ENCODE measurements at regions not wholly inside any gene's neighbourhood (a gene's known extent, or its start where the extent isn't known, plus 50 kb on each side); places are given as distances from the start of the nearest gene placed in this dataset.

- POLR2A ChIA-PET: no interaction called here
- no peaks in the 10 kb centered on the region for H3K4me1 ChIP-seq (ENCODE audit: insufficient read depth, low read length)
- H4K20me1 ChIP-seq (ENCODE audit: insufficient read depth, low read length): no peaks in the 10 kb centered on the region
- BruUV-seq (replicated peaks): no TSS peak
- CTCF ChIA-PET (ENCODE audit: low intra/inter-chr PET ratio, low total read pairs): no interaction called here
- no peak overlapping the region for H3K27ac ChIP-seq (ENCODE audit: extremely low read length, insufficient read depth, low read length)
- no peak overlapping the region for H3K4me3 ChIP-seq (replicated peaks in 1 of 3; ENCODE audit: insufficient read depth in 1 of 3, low read depth in 2 of 3, low read length in 3 of 3)
- H3K9me3 ChIP-seq (ENCODE audit: low read length): no peaks in the 10 kb centered on the region
- H3K27me3 ChIP-seq (ENCODE audit: control insufficient read depth in 1 of 2, insufficient read depth in 2 of 2, low read length in 2 of 2): no peaks in the 10 kb centered on the region; a peak in 1 of 5 replicates
- H3K9ac ChIP-seq (ENCODE audit: insufficient read depth, low read depth, low read length): no peak overlapping the region
- no peak for DNase-seq (ENCODE audit: low spot score)
- no peak overlapping the region for H3K4me2 ChIP-seq (ENCODE audit: low read depth, low read length)
- FAIRE-seq: no peak
- H3K79me2 ChIP-seq (ENCODE audit: insufficient read depth, low read length): no peaks in the 10 kb centered on the region
- TF ChIP-seq ZIK1 (CRISPR knock-in tag; IDR thresholded peaks at IDR 0.05; ENCODE audit: borderline replicate concordance, low read depth) (no peak), SYNCRIP (IDR thresholded peaks at IDR 0.05; ENCODE audit: insufficient read depth, low read depth, low read length) (no peak)
- no peak overlapping the region for H2AFZ ChIP-seq (ENCODE audit: low read length)
- ATAC-seq: no peak
- intact Hi-C loops (cut with micrococcal nuclease; ENCODE audit: unreplicated experiment): no loop called here
- no peaks in the 10 kb centered on the region for H3K36me3 ChIP-seq (replicated peaks in 1 of 2; ENCODE audit: control insufficient read depth in 1 of 2, insufficient read depth in 2 of 2, low read length in 2 of 2)
- in situ Hi-C loops (cut with HindIII; ENCODE audit: extremely low pct_ligation_motif_present, low pct_unique_long_range_greater_than_20kb): no loop called here
- WGBS (ENCODE audit: low lambda C conversion rate): 22% methylated on average over 4 of the region's 4 CpGs
Observed at GRCh38 chr11:104322696-104323095, 158.7 kb upstream of the PDGFD start.

GRCh38 chr11:104320956-104321355 lies 157.0 kb upstream of the PDGFD start:
- Histone ChIP-seq H3K36me3 (replicated peaks in 1 of 2; ENCODE audit: control insufficient read depth in 1 of 2, insufficient read depth in 2 of 2, low read length in 2 of 2) (no peaks in the 10 kb centered on the region), H3K4me1 (ENCODE audit: insufficient read depth, low read length) (no peaks in the 10 kb centered on the region), H2AFZ (ENCODE audit: low read length) (no peak overlapping the region), H4K20me1 (ENCODE audit: insufficient read depth, low read length) (no peaks in the 10 kb centered on the region), H3K4me3 (replicated peaks in 1 of 3; ENCODE audit: insufficient read depth in 1 of 3, low read depth in 2 of 3, low read length in 3 of 3) (no peak overlapping the region), H3K9ac (ENCODE audit: insufficient read depth, low read depth, low read length) (no peak overlapping the region), H3K79me2 (ENCODE audit: insufficient read depth, low read length) (no peaks in the 10 kb centered on the region), H3K9me3 (ENCODE audit: low read length) (no peaks in the 10 kb centered on the region), H3K4me2 (ENCODE audit: low read depth, low read length) (no peak overlapping the region), H3K27me3 (ENCODE audit: control insufficient read depth in 1 of 2, insufficient read depth in 2 of 2, low read length in 2 of 2) (no peaks in the 10 kb centered on the region; a peak in 1 of 5 replicates), H3K27ac (ENCODE audit: extremely low read length, insufficient read depth, low read length) (no peak overlapping the region)
- intact Hi-C loops (cut with micrococcal nuclease; ENCODE audit: unreplicated experiment): no loop called here
- DNase-seq (ENCODE audit: low spot score) (no peak), ATAC-seq (no peak), FAIRE-seq (no peak)
- in situ Hi-C loops (cut with HindIII; ENCODE audit: extremely low pct_ligation_motif_present, low pct_unique_long_range_greater_than_20kb): no loop called here
- 5% methylated on average over 1 of the region's 1 CpG for WGBS (ENCODE audit: low lambda C conversion rate)
- ChIA-PET CTCF (ENCODE audit: low intra/inter-chr PET ratio, low total read pairs) (no interaction called here), POLR2A (no interaction called here)
- no TSS peak for BruUV-seq (replicated peaks)
- TF ChIP-seq ZNF350 (CRISPR knock-in tag; IDR thresholded peaks at IDR 0.05; ENCODE audit: borderline replicate concordance, low read depth) (no peak), KLF9 (CRISPR knock-in tag; IDR thresholded peaks at IDR 0.05; ENCODE audit: low read depth) (no peak), GPN1 (CRISPR knock-in tag; IDR thresholded peaks at IDR 0.05; ENCODE audit: borderline replicate concordance) (no peak), ZSCAN9 (CRISPR knock-in tag; IDR thresholded peaks at IDR 0.05; ENCODE audit: borderline replicate concordance) (no peak), MLLT10 (CRISPR knock-in tag; IDR thresholded peaks at IDR 0.05) (no peak), ZNF567 (CRISPR knock-in tag; IDR thresholded peaks at IDR 0.05; ENCODE audit: borderline replicate concordance) (no peak), SP5 (CRISPR knock-in tag; IDR thresholded peaks at IDR 0.05; ENCODE audit: borderline replicate concordance, low read depth) (no peak), ARID4A (CRISPR knock-in tag; IDR thresholded peaks at IDR 0.05; ENCODE audit: borderline replicate concordance) (no peak), SAP130 (CRISPR knock-in tag; IDR thresholded peaks at IDR 0.05; ENCODE audit: low read depth) (no peak), AGO1 (IDR thresholded peaks at IDR 0.05; ENCODE audit: low read depth, low read length, poor library complexity, severe bottlenecking) (no peak), GFI1 (CRISPR knock-in tag; IDR thresholded peaks at IDR 0.05; ENCODE audit: borderline replicate concordance) (no peak), RORA (CRISPR knock-in tag; IDR thresholded peaks at IDR 0.05) (no peak)
- TF ChIP-seq, protein P1, sequence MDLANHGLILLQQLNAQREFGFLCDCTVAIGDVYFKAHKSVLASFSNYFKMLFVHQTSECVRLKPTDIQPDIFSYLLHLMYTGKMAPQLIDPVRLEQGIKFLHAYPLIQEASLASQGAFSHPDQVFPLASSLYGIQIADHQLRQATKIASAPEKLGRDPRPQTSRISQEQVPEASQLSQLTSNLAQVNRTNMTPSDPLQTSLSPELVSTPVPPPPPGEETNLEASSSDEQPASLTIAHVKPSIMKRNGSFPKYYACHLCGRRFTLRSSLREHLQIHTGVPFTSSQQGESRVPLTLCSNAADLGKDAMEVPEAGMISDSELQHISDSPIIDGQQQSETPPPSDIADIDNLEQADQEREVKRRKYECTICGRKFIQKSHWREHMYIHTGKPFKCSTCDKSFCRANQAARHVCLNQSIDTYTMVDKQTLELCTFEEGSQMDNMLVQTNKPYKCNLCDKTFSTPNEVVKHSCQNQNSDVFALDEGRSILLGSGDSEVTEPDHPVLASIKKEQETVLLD (CRISPR knock-in tag; IDR thresholded peaks at IDR 0.05; ENCODE audit: low read depth): no peak
